ENCODE measurements at regions not wholly inside any gene's neighbourhood (a gene's known extent, or its start where the extent isn't known, plus 50 kb on each side); places are given as distances from the start of the nearest gene placed in this dataset.
A peak's percentile ranks its signal among the peaks of the same experiment; 100 is the strongest.

DNA sequence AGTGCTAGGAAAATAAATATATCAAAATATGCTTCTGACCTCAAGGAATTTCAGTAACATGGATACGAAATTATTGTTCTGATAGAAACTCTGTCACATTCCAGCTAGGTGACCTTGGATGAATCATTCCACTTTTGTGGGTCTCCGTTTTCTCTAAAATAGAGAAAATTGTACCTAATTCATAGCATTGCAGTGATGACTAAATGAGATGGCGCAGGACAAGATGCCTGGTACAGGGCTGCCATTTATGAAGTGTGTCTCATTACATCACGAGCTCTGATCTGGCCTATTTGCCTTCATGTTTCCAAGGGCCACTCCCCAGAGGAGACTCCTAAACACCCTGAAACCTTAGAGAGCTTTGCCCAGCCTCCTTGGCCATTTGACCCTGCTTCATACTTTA lies 480.0 kb upstream of the USP24 start:
- no peaks in the 10 kb centered on the region for H3K27me3 Mint-ChIP-seq (ENCODE audit: low read depth)
- no peak for DNase-seq
- H3K36me3 Mint-ChIP-seq (ENCODE audit: insufficient read depth in 1 of 3, low read depth in 3 of 3), result no peaks in the 10 kb centered on the region
- Histone ChIP-seq H3K79me1 (ENCODE audit: insufficient read depth, low read depth, low read length, poor library complexity, severe bottlenecking) (no peaks in the 10 kb centered on the region), H3K23me2 (ENCODE audit: insufficient read length, low read depth, low read length, poor library complexity, severe bottlenecking) (no peaks in the 10 kb centered on the region), H2AFZ (ENCODE audit: low read length) (no peak overlapping the region), H3K9me3 (ENCODE audit: control insufficient read depth, low read depth, low read length) (no peaks in the 10 kb centered on the region), H4K5ac (ENCODE audit: insufficient read length, low read depth, low read length) (no peak overlapping the region), H3K23ac (ENCODE audit: insufficient read length, low read depth, low read length) (no peak overlapping the region), H3K4me2 (ENCODE audit: insufficient read depth, insufficient read length, low read length) (no peak overlapping the region), H2BK15ac (ENCODE audit: low read depth, low read length) (no peak overlapping the region), H3K14ac (ENCODE audit: insufficient read depth, low read length) (no peak overlapping the region), H3K79me2 (ENCODE audit: insufficient read depth, low read length) (no peaks in the 10 kb centered on the region), H3K4ac (ENCODE audit: low read depth, low read length) (no peak overlapping the region), H2BK12ac (ENCODE audit: insufficient read length, low read depth, low read length) (no peak overlapping the region), H4K91ac (ENCODE audit: insufficient read length, low read depth, low read length) (no peak overlapping the region), H2BK5ac (ENCODE audit: insufficient read length, low read length) (no peak overlapping the region), H3K27ac (ENCODE audit: insufficient read length, low read depth, low read length) (no peak overlapping the region), H2BK120ac (ENCODE audit: low read depth, low read length, poor library complexity, severe bottlenecking) (no peak overlapping the region), H2AK5ac (ENCODE audit: insufficient read length, low read length) (no peak overlapping the region), H4K8ac (replicated peaks; ENCODE audit: insufficient read length, low read depth, low read length) (no peak overlapping the region), H3T11ph (ENCODE audit: low read length) (no peak overlapping the region), H3K27me3 (ENCODE audit: insufficient read depth, low read length) (no peaks in the 10 kb centered on the region), H2BK20ac (ENCODE audit: low read depth, low read length, poor library complexity, severe bottlenecking) (no peak overlapping the region), H3K56ac (ENCODE audit: insufficient read length, low read depth, low read length) (no peak overlapping the region), H4K20me1 (ENCODE audit: control insufficient read depth, insufficient read depth, insufficient read length) (no peaks in the 10 kb centered on the region), H3K9ac (ENCODE audit: extremely low read depth, insufficient read length, low read length) (no peak overlapping the region), H3K18ac (ENCODE audit: insufficient read length, low read depth, low read length) (no peak overlapping the region), H3K4me1 (ENCODE audit: insufficient read depth, low read length) (no peaks in the 10 kb centered on the region)
- WGBS (ENCODE audit: extremely low coverage, insufficient read length, low lambda C conversion rate), result no CpG with 5 or more reads among the region's 4 CpGs
- peak overlapping the region in 1 of 3 experiments; percentile 20; a peak in 1 of 7 replicates for H3K27ac Mint-ChIP-seq
- peaks cover 3 to 4% of the 10 kb centered on the region in 2 experiments; a peak in 3 of 4 replicates for H3K4me1 Mint-ChIP-seq
- TF ChIP-seq, protein P1, sequence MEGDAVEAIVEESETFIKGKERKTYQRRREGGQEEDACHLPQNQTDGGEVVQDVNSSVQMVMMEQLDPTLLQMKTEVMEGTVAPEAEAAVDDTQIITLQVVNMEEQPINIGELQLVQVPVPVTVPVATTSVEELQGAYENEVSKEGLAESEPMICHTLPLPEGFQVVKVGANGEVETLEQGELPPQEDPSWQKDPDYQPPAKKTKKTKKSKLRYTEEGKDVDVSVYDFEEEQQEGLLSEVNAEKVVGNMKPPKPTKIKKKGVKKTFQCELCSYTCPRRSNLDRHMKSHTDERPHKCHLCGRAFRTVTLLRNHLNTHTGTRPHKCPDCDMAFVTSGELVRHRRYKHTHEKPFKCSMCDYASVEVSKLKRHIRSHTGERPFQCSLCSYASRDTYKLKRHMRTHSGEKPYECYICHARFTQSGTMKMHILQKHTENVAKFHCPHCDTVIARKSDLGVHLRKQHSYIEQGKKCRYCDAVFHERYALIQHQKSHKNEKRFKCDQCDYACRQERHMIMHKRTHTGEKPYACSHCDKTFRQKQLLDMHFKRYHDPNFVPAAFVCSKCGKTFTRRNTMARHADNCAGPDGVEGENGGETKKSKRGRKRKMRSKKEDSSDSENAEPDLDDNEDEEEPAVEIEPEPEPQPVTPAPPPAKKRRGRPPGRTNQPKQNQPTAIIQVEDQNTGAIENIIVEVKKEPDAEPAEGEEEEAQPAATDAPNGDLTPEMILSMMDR (conservative IDR thresholded peaks at IDR 0.05), result no peak
- no peaks in the 10 kb centered on the region for H3K9me3 Mint-ChIP-seq
- H3K4me3 Mint-ChIP-seq, result no peak overlapping the region

All from H9 (cell line).